GM21825 (cell line): ENCODE measurements at regions not wholly inside any gene's neighbourhood (a gene's known extent, or its start where the extent isn't known, plus 50 kb on each side); places are given as distances from the start of the nearest gene placed in this dataset.
"Not testable (repeated sequence)": the region's sequence is repeated elsewhere in the genome, so short reads cannot be mapped to it uniquely, and the experiment has no call there.

Experiments
- ATAC-seq: cut with Tn5 transposase; IDR thresholded peaks from one replicate; pipeline ENCODE4 v1.9.1; 2021; ENCODE audit warnings: mild to moderate bottlenecking, moderate library complexity; ENCODE audit not compliant: unreplicated experiment

- ATAC-seq = no peak
These were observed 74.0 kb upstream of the SAMSN1 start for GRCh38 chr21:14620152-14620551.

GRCh38 chr21:14617871-14618270 is 71.8 kb upstream of the SAMSN1 start:
- no peak for ATAC-seq

- no peak for ATAC-seq
These were observed 70.9 kb upstream of the SAMSN1 start for GRCh38 chr21:14617040-14617393.

GRCh38 chr21:14616380-14617039 is 70.4 kb upstream of the SAMSN1 start:
- no peak for ATAC-seq

- no peak for ATAC-seq
These were observed 69.4 kb upstream of the SAMSN1 start for GRCh38 chr21:14615359-14615974.

GRCh38 chr21:14614287-14614686 is 68.2 kb upstream of the SAMSN1 start:
- ATAC-seq = no peak

GRCh38 chr21:14613486-14614224 is 67.5 kb upstream of the SAMSN1 start:
- ATAC-seq = no peak

GRCh38 chr21:14610119-14610518 is 64.0 kb upstream of the SAMSN1 start:
- ATAC-seq = not testable (repeated sequence)

- ATAC-seq = no peak
These were observed 63.2 kb upstream of the SAMSN1 start for GRCh38 chr21:14609274-14609673.

- no peak for ATAC-seq
These were observed 61.1 kb upstream of the SAMSN1 start for GRCh38 chr21:14607262-14607661.

GRCh38 chr21:14603202-14603601 is 57.1 kb upstream of the SAMSN1 start:
- no peak for ATAC-seq

GRCh38 chr21:14602382-14602958 is 56.4 kb upstream of the SAMSN1 start:
- ATAC-seq = peak; percentile 87

GRCh38 chr21:14600569-14601297 is 54.6 kb upstream of the SAMSN1 start:
- no peak for ATAC-seq

- ATAC-seq = no peak
These were observed 52.0 kb upstream of the SAMSN1 start for GRCh38 chr21:14598065-14598464.
